Neuronal stem cell (in vitro differentiated cells): ENCODE measurements at regions not wholly inside any gene's neighbourhood (a gene's known extent, or its start where the extent isn't known, plus 50 kb on each side); places are given as distances from the start of the nearest gene placed in this dataset.

Source experiments
- DNase-seq: peaks from one replicate; pipeline ENCODE4 v3.0.0-alpha.2; 2013; ENCODE audit warnings: low spot score
- H2AFZ ChIP-seq: one replicate; pipeline ENCODE4 v1.6.1; 2013; ENCODE audit warnings: mild to moderate bottlenecking, low read length, inconsistent platforms
- H2AK5ac ChIP-seq: 2 replicates; pipeline ENCODE4 v1.6.1; 2013; ENCODE audit warnings: low read depth, mild to moderate bottlenecking, inconsistent platforms, low read length, moderate library complexity, mixed read lengths
- H2BK120ac ChIP-seq: 2 replicates; pipeline ENCODE4 v1.6.1; 2013; ENCODE audit warnings: low read depth, mild to moderate bottlenecking, inconsistent platforms, low read length, moderate library complexity, mixed read lengths
- H2BK12ac ChIP-seq: one replicate; pipeline ENCODE4 v1.6.1; 2013; ENCODE audit warnings: low read length, inconsistent platforms
- H2BK15ac ChIP-seq: 2 replicates; pipeline ENCODE4 v1.6.1; 2013; ENCODE audit warnings: mild to moderate bottlenecking, low read length, inconsistent platforms, mixed read lengths
- H2BK5ac ChIP-seq: one replicate; pipeline ENCODE4 v1.6.1; 2013; ENCODE audit warnings: inconsistent platforms, mild to moderate bottlenecking, low read length, moderate library complexity
- H3K14ac ChIP-seq: one replicate; pipeline ENCODE4 v1.6.1; 2013; ENCODE audit warnings: low read length, inconsistent platforms
- H3K18ac ChIP-seq: 2 replicates; pipeline ENCODE4 v1.6.1; 2013; ENCODE audit warnings: low read length, inconsistent platforms
- H3K23ac ChIP-seq: 2 replicates; pipeline ENCODE4 v1.6.1; 2013; ENCODE audit warnings: low read depth, mild to moderate bottlenecking, mixed read lengths, low read length, inconsistent platforms; ENCODE audit not compliant: poor library complexity
- H3K27ac ChIP-seq: replicated peaks from 3 replicates; pipeline ENCODE4 v1.5.1; 2013; ENCODE audit warnings: low read length, inconsistent platforms
- H3K27me3 ChIP-seq, 3 experiments: 2 replicates each; pipeline ENCODE4 v1.6.1; 2013; ENCODE audit warnings: low read length in 3 of 3, mild to moderate bottlenecking in 2 of 3, inconsistent platforms in 1 of 3, low read depth in 1 of 3, mixed read lengths in 1 of 3, moderate library complexity in 1 of 3; ENCODE audit not compliant: control insufficient read depth in 3 of 3, insufficient read depth in 3 of 3
- H3K36me3 ChIP-seq, 2 donors: replicated peaks in 1 of 2; 2 replicates each; pipeline ENCODE4 v1.6.1; 2013; ENCODE audit warnings: low read length in 2 of 2; ENCODE audit not compliant: control insufficient read depth in 2 of 2, insufficient read depth in 2 of 2
- H3K4ac ChIP-seq: 2 replicates; pipeline ENCODE4 v1.6.1; 2013; ENCODE audit warnings: inconsistent platforms, mild to moderate bottlenecking, low read length, moderate library complexity
- H3K4me1 ChIP-seq, 2 donors: 1 replicate in 1 of 2; 2 replicates in 1 of 2; pipeline ENCODE4 v1.6.1; 2013; ENCODE audit warnings: low read length in 2 of 2, low read depth in 1 of 2; ENCODE audit not compliant: control insufficient read depth in 2 of 2, insufficient read depth in 1 of 2
- H3K4me2 ChIP-seq: one replicate; pipeline ENCODE4 v1.6.1; 2013; ENCODE audit warnings: mild to moderate bottlenecking, low read length, inconsistent platforms; ENCODE audit not compliant: insufficient read depth, poor library complexity, severe bottlenecking
- H3K4me3 ChIP-seq, 2 donors: 2 replicates each; pipeline ENCODE4 v1.5.1; 2013; ENCODE audit warnings: low read length in 2 of 2, mild to moderate bottlenecking in 2 of 2, inconsistent platforms in 1 of 2, moderate library complexity in 1 of 2
- H3K79me1 ChIP-seq: one replicate; pipeline ENCODE4 v1.6.1; 2013; ENCODE audit warnings: low read depth, mild to moderate bottlenecking, inconsistent platforms, low read length, moderate library complexity
- H3K9ac ChIP-seq: one replicate; pipeline ENCODE4 v1.6.1; 2013; ENCODE audit warnings: mild to moderate bottlenecking, low read depth, low read length, inconsistent platforms; ENCODE audit not compliant: poor library complexity
- H3K9me3 ChIP-seq, 2 donors: replicated peaks in 1 of 2; 2 replicates each; pipeline versions ENCODE3 to v1.6.1; 2013; ENCODE audit warnings: low read length in 2 of 2, mild to moderate bottlenecking in 2 of 2, inconsistent platforms in 1 of 2, low read depth in 1 of 2, mixed read lengths in 1 of 2, moderate library complexity in 1 of 2; ENCODE audit not compliant: control insufficient read depth in 2 of 2, insufficient read depth in 1 of 2
- H4K8ac ChIP-seq: one replicate; pipeline ENCODE4 v1.6.1; 2013; ENCODE audit warnings: low read depth, mild to moderate bottlenecking, inconsistent platforms, low read length, moderate library complexity
- H4K91ac ChIP-seq: one replicate; pipeline ENCODE4 v1.6.1; 2013; ENCODE audit warnings: low read length, low read depth, mild to moderate bottlenecking, inconsistent platforms; ENCODE audit not compliant: poor library complexity
- WGBS, 2 donors: extraction: QIAGEN DNeasy Blood & Tissue Kit; methylation state at CpG; one replicate each; pipeline ENCODE4 v1.1.7; 2013; ENCODE audit warnings: missing lambda C conversion rate in 2 of 2, mixed read lengths in 1 of 2; ENCODE audit not compliant: insufficient read length in 2 of 2, insufficient replicate concordance in 1 of 2; ENCODE audit errors: extremely low coverage in 2 of 2; 5-methylcytosine and 5-hydroxymethylcytosine counted together

DNA sequence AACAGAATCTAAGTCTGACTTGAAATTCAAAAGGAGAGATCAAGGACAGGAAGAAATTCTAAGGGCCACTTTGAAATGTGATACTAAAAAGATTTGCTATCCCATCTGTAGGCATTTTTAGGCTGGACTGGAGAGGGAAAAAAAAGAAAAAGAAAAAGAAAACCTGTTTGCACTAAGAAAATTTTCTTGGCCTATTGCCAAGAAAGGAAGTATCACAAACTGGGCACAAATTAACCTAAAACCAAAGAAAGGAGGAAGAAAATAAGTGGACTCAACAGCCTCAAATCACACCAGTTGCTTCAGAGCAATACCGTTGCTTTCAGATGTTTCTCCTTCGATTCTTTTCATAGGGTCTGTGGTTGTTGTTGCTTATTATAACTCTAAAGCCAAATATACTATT is 287.9 kb upstream of the VRK2 start:
- no peak overlapping the region for H3K4me2 ChIP-seq
- no CpG with 5 or more reads among the region's 2 CpGs for WGBS, 2 donors
- H2BK12ac ChIP-seq: no peak overlapping the region
- H2AK5ac ChIP-seq: no peak overlapping the region
- no peak for DNase-seq
- no peak overlapping the region for H3K4me3 ChIP-seq
- H3K9ac ChIP-seq: no peak overlapping the region
- no peak overlapping the region for H2AFZ ChIP-seq
- H4K91ac ChIP-seq: no peak overlapping the region
- no peaks in the 10 kb centered on the region for H3K27me3 ChIP-seq
- H3K36me3 ChIP-seq: no peaks in the 10 kb centered on the region
- H3K18ac ChIP-seq: no peak overlapping the region
- H2BK5ac ChIP-seq: no peak overlapping the region
- H3K79me1 ChIP-seq: no peaks in the 10 kb centered on the region
- H3K4me1 ChIP-seq: peaks cover 8 to 28% of the 10 kb centered on the region in 2 donors
- no peak overlapping the region for H3K27ac ChIP-seq
- no peak overlapping the region for H4K8ac ChIP-seq
- no peak overlapping the region for H2BK15ac ChIP-seq
- no peak overlapping the region for H2BK120ac ChIP-seq
- H3K4ac ChIP-seq: no peak overlapping the region
- no peak overlapping the region for H3K14ac ChIP-seq
- H3K9me3 ChIP-seq: peaks cover 0 to 2% of the 10 kb centered on the region in 2 donors
- no peak overlapping the region for H3K23ac ChIP-seq

DNA sequence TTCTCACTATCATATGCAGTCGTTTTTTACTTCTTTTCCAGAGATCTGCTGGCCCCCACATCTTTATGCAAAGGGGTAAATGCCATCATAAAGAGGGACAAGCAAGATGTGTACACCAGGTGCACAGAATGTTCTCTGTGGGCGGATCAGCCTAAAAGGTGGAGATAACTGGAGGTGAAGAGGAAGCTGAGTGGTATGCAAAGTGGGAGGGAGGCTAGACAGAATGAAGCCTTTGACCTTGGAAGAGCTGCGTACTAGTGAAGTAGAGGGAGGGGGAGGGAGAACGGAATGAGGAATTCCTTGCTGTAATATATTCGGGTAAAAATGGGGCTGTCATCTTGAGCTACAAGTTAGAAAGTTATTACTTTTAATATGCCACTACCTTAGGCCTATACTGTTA is 287.5 kb upstream of the VRK2 start:
- Histone ChIP-seq H3K14ac (no peak overlapping the region), H2AK5ac (no peak overlapping the region), H2BK120ac (no peak overlapping the region), H3K4ac (no peak overlapping the region), H3K18ac (no peak overlapping the region), H2AFZ (peak overlapping the region; percentile 14), H3K36me3 (no peaks in the 10 kb centered on the region), H3K79me1 (no peaks in the 10 kb centered on the region), H4K91ac (no peak overlapping the region), H2BK12ac (no peak overlapping the region), H3K9me3 (peaks cover 0 to 2% of the 10 kb centered on the region in 2 donors), H3K4me3 (no peak overlapping the region), H3K9ac (no peak overlapping the region), H3K27me3 (no peaks in the 10 kb centered on the region), H3K23ac (no peak overlapping the region), H3K4me2 (no peak overlapping the region), H3K4me1 (peaks cover 8 to 28% of the 10 kb centered on the region in 2 donors), H2BK5ac (no peak overlapping the region), H3K27ac (no peak overlapping the region), H2BK15ac (no peak overlapping the region), H4K8ac (no peak overlapping the region)
- no CpG with 5 or more reads among the region's 5 CpGs for WGBS, 2 donors
- DNase-seq: no peak

DNA sequence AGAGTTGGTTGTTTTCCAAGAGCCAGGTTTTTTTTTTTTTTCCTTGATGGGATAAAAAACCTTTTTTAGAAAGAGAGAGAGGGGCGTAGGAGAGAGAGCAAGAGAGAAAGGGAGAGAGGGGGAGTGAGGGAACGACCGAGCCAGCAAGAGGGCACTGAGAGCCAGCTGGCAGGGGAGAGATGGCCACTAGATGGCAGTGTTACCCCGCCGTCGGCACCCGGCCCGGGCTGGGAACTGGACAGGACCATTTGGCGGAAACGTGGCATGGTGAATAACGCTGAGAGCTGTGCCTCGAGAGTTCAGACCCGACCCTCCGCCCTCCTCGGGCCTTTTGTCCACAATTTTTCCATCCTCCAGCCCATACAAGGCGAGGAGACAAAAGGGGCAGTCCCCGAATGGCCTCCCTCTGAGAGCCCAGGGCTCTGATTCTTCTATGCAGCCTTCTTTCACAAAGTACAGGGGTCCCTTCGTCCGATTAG is 286.7 kb upstream of the VRK2 start:
- no CpG with 5 or more reads among the region's 19 CpGs for WGBS, 2 donors
- Histone ChIP-seq H3K27me3 (no peaks in the 10 kb centered on the region), H3K9me3 (peaks cover 0 to 2% of the 10 kb centered on the region in 2 donors), H4K91ac (no peak overlapping the region), H3K4ac (no peak overlapping the region), H3K4me2 (no peak overlapping the region), H3K9ac (no peak overlapping the region), H3K18ac (no peak overlapping the region), H3K36me3 (no peaks in the 10 kb centered on the region), H3K23ac (no peak overlapping the region), H2BK12ac (no peak overlapping the region), H4K8ac (no peak overlapping the region), H2BK15ac (no peak overlapping the region), H2AK5ac (no peak overlapping the region), H3K79me1 (no peaks in the 10 kb centered on the region), H3K4me3 (peak overlapping the region in 1 of 2 donors; percentile 20), H3K27ac (peak overlapping the region; percentile 83), H2BK120ac (no peak overlapping the region), H3K4me1 (peaks cover 8 to 28% of the 10 kb centered on the region in 2 donors), H2BK5ac (no peak overlapping the region), H2AFZ (peak overlapping the region; percentile 78), H3K14ac (no peak overlapping the region)
- peak; percentile 92 for DNase-seq

DNA sequence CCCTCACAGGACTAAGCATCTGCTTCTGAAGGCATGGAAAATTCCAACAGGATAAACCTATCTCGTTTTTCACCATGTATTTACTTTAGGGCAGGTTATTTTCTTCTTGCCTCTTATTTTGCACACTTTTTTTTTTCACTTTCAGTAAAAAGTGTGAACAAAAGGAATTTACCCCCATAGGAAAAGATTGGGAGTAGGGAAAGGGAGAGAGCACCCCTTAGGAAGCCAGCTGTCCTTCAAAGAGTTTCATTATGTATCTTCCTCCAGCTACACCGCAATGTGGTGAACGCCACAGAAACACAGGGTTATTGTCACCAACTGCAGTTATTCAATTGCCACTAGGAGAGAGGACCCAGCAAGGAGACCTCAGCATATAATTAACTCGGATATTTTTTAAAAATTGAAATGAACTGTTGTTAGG is 286.2 kb upstream of the VRK2 start:
- H2AFZ ChIP-seq: peak overlapping the region; percentile 78
- no peak overlapping the region for H2BK120ac ChIP-seq
- peaks cover 0 to 3% of the 10 kb centered on the region in 2 donors for H3K9me3 ChIP-seq
- H3K4me3 ChIP-seq: peak overlapping the region in 1 of 2 donors; percentile 20
- no peak overlapping the region for H4K91ac ChIP-seq
- no peak overlapping the region for H4K8ac ChIP-seq
- no peak overlapping the region for H2BK5ac ChIP-seq
- H3K14ac ChIP-seq: no peak overlapping the region
- H3K79me1 ChIP-seq: no peaks in the 10 kb centered on the region
- H2BK15ac ChIP-seq: no peak overlapping the region
- H2AK5ac ChIP-seq: no peak overlapping the region
- H3K9ac ChIP-seq: no peak overlapping the region
- no peak overlapping the region for H3K4ac ChIP-seq
- no CpG with 5 or more reads among the region's 4 CpGs for WGBS, 2 donors
- H3K36me3 ChIP-seq: no peaks in the 10 kb centered on the region
- H3K18ac ChIP-seq: no peak overlapping the region
- no peak overlapping the region for H3K23ac ChIP-seq
- H3K4me2 ChIP-seq: no peak overlapping the region
- peak overlapping the region; percentile 83 for H3K27ac ChIP-seq
- DNase-seq: no peak
- H3K27me3 ChIP-seq: no peaks in the 10 kb centered on the region
- H2BK12ac ChIP-seq: no peak overlapping the region
- peaks cover 8 to 28% of the 10 kb centered on the region in 2 donors for H3K4me1 ChIP-seq
